Peyer's patch (tissue), 4 donors: ENCODE measurements at regions not wholly inside any gene's neighbourhood (a gene's known extent, or its start where the extent isn't known, plus 50 kb on each side); places are given as distances from the start of the nearest gene placed in this dataset.

ENCODE experiments used
- DNase-seq, 3 donors: peaks; one replicate each; pipeline ENCODE4 v3.0.0-alpha.2; 2017 to 2019
- H3K27ac ChIP-seq, 4 donors: fragments of 200-600 bp; sonication (generic); one replicate each; pipeline ENCODE4 v1.5.1; 2016 to 2019
- H3K27me3 ChIP-seq, 2 donors: fragments of 200-600 bp; sonication (generic); one replicate each; pipeline ENCODE4 v1.5.1; 2019
- H3K36me3 ChIP-seq, 3 donors: fragments of 200-600 bp; sonication (generic); one replicate each; pipeline ENCODE4 v1.5.1; 2016 to 2019
- H3K4me1 ChIP-seq, 4 donors: fragments of 200-600 bp; sonication (generic); one replicate each; pipeline ENCODE4 v1.5.1; 2016 to 2019
- H3K4me3 ChIP-seq, 4 donors: fragments of 200-600 bp; sonication (generic); 1 replicate in 3 of 4; 2 replicates in 1 of 4; pipeline ENCODE4 v1.5.1; 2016 to 2019; ENCODE audit warnings: mild to moderate bottlenecking in 1 of 4
- H3K9me3 ChIP-seq, 4 donors: fragments of 200-600 bp; sonication (generic); one replicate each; pipeline ENCODE4 v1.5.1; 2016 to 2019; ENCODE audit warnings: mild to moderate bottlenecking in 1 of 4
- CTCF ChIP-seq, 6 experiments: fragments of 450-650 bp in 4 of 6; fragments of 200-600 bp in 2 of 6; sonication (generic) in 1 of 6; IDR thresholded peaks; one replicate each; pipeline ENCODE4 v1.5.1; 2017 to 2019; ENCODE audit warnings: antibody characterized with exemption in 6 of 6, mild to moderate bottlenecking in 3 of 6, moderate library complexity in 1 of 6
- POLR2A ChIP-seq, 2 donors: fragments of 450-650 bp; IDR thresholded peaks; one replicate each; pipeline ENCODE4 v1.5.1; 2017; ENCODE audit warnings: antibody characterized with exemption in 2 of 2, mild to moderate bottlenecking in 2 of 2, moderate library complexity in 2 of 2

GRCh38 chr13:82675024-82675423 is 1207.2 kb downstream of the SLITRK1 start:
- TF ChIP-seq CTCF (IDR thresholded peaks at IDR 0.05) (no peak), POLR2A (IDR thresholded peaks at IDR 0.05) (no peak)
- no peaks in the 10 kb centered on the region for H3K4me1 ChIP-seq
- no peaks in the 10 kb centered on the region for H3K9me3 ChIP-seq
- H3K27me3 ChIP-seq, result no peaks in the 10 kb centered on the region
- no peak overlapping the region for H3K27ac ChIP-seq
- no peaks in the 10 kb centered on the region for H3K36me3 ChIP-seq
- no peak overlapping the region for H3K4me3 ChIP-seq
- DNase-seq, result no peak

DNA sequence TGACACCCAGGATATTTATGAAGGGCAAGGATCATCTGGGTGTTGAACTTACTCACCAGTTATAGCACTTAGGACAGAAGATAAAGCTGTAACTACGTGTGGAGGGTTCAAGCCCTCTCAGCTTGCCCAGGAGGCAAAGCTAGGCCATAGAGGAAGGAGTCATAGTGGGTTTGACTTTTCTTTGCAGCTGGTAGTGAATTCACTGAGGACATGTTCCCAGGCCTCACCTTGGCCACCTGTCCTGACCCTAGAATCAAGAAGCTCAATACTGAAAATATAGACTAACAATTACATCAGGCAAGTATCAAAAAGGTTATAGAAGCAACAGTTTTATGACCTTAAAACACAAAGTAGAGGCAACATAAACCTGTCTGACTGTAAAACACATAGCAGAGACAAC is 1207.7 kb downstream of the SLITRK1 start:
- no peak overlapping the region for H3K4me3 ChIP-seq
- DNase-seq, result no peak
- no peaks in the 10 kb centered on the region for H3K27me3 ChIP-seq
- no peak overlapping the region for H3K27ac ChIP-seq
- no peaks in the 10 kb centered on the region for H3K4me1 ChIP-seq
- H3K36me3 ChIP-seq, result no peaks in the 10 kb centered on the region
- H3K9me3 ChIP-seq, result no peaks in the 10 kb centered on the region
- TF ChIP-seq POLR2A (IDR thresholded peaks at IDR 0.05), result no peak
- no peak for TF ChIP-seq CTCF (IDR thresholded peaks at IDR 0.05)

DNA sequence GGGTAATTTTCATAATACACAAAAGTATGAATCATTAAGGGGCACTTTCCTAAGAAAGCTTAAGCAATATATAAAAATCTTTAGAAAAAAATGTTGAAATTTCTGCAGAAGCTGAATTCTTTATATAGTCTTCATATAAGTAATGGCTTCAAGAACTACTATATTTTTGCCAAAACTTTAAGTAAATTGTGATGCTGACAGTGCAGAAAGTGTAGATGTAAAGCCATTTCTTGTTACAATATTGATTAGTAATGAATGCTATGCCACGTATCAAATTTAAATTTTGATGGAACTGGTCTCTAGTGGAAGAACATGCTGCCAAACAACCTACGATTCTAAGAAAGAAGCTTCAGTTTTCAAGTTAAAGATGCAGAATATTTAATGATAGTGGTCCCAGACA is 1210.0 kb downstream of the SLITRK1 start:
- DNase-seq, result no peak
- TF ChIP-seq CTCF (IDR thresholded peaks at IDR 0.05) (no peak), POLR2A (IDR thresholded peaks at IDR 0.05) (no peak)
- H3K4me3 ChIP-seq, result no peak overlapping the region
- no peaks in the 10 kb centered on the region for H3K27me3 ChIP-seq
- no peaks in the 10 kb centered on the region for H3K4me1 ChIP-seq
- H3K27ac ChIP-seq, result no peak overlapping the region
- H3K9me3 ChIP-seq, result no peaks in the 10 kb centered on the region
- no peaks in the 10 kb centered on the region for H3K36me3 ChIP-seq

- no peak for TF ChIP-seq CTCF (IDR thresholded peaks at IDR 0.05)
- no peak for TF ChIP-seq POLR2A (IDR thresholded peaks at IDR 0.05)
- H3K9me3 ChIP-seq, result no peaks in the 10 kb centered on the region
- H3K36me3 ChIP-seq, result no peaks in the 10 kb centered on the region
- H3K4me1 ChIP-seq, result no peaks in the 10 kb centered on the region
- H3K4me3 ChIP-seq, result no peak overlapping the region
- no peak overlapping the region for H3K27ac ChIP-seq
- no peak for DNase-seq
- H3K27me3 ChIP-seq, result no peaks in the 10 kb centered on the region
Observed at GRCh38 chr13:82664183-82664582, 1218.1 kb downstream of the SLITRK1 start.

- Histone ChIP-seq H3K9me3 (no peaks in the 10 kb centered on the region), H3K4me3 (no peak overlapping the region), H3K36me3 (no peaks in the 10 kb centered on the region), H3K4me1 (no peaks in the 10 kb centered on the region), H3K27me3 (no peaks in the 10 kb centered on the region), H3K27ac (no peak overlapping the region)
- TF ChIP-seq POLR2A (IDR thresholded peaks at IDR 0.05) (no peak), CTCF (IDR thresholded peaks at IDR 0.05) (no peak)
- no peak for DNase-seq
Observed at GRCh38 chr13:82661126-82661525, 1221.1 kb downstream of the SLITRK1 start.

DNA sequence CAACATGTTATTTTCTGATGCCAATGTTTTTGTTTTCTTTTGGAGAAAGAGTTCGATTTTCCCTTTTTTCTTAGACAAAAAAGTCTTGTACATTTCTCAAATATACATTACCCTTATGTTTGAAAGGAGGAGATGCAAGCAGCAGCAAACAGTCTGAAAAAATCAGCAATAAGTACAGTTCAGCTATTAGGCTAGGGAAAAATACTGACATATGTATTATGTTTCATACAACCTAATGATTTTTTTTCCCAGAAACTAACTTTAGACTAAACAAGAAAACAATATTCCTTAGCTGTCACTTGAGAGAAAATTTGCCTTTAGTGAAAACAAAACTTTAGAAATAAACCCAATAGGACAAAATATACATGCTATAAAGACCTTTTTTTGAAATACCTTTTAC is 1223.5 kb downstream of the SLITRK1 start:
- no peaks in the 10 kb centered on the region for H3K36me3 ChIP-seq
- no peak overlapping the region for H3K27ac ChIP-seq
- H3K27me3 ChIP-seq, result no peaks in the 10 kb centered on the region
- H3K9me3 ChIP-seq, result no peaks in the 10 kb centered on the region
- no peak for TF ChIP-seq POLR2A (IDR thresholded peaks at IDR 0.05)
- no peak for TF ChIP-seq CTCF (IDR thresholded peaks at IDR 0.05)
- no peaks in the 10 kb centered on the region for H3K4me1 ChIP-seq
- DNase-seq, result no peak
- H3K4me3 ChIP-seq, result no peak overlapping the region
